Activated CD4-positive, alpha-beta T cell treated with anti-CD3 and anti-CD28 coated beads, Interleukin-2, amount 50 U/mL, for 24 hours (primary cell): ENCODE measurements at regions not wholly inside any gene's neighbourhood (a gene's known extent, or its start where the extent isn't known, plus 50 kb on each side); places are given as distances from the start of the nearest gene placed in this dataset.

ENCODE experiments used
- DNase-seq, 2 donors: peaks; one replicate each; pipeline ENCODE4 v3.0.0-alpha.2; 2020; ENCODE audit warnings: low read depth in 1 of 2, low spot score in 1 of 2

GRCh38 chr6:145250436-145250835 lies 484.9 kb downstream of the EPM2A start:
- DNase-seq, result no peak

DNA sequence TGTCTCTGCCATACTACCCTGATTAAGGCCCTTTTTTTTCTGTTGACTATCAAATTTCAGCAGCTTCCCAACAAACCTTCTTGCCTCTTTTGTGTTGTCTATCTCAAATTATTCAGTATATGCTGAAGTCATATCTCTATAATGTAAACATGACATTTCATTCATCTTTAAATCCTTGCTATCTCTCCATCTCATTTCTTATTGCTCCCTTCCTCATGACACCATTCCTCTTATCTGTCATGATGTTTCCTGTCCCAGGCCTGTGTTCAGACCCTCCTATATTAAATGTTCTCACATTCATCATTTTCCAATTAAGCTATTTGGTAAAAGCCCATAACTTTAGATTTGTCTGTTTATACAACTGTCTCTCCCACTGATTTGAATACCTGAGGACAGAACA lies 482.6 kb downstream of the EPM2A start:
- DNase-seq, result no peak

GRCh38 chr6:145254649-145255401 lies 480.5 kb downstream of the EPM2A start:
- DNase-seq, result no peak

GRCh38 chr6:145257704-145258103 lies 477.6 kb downstream of the EPM2A start:
- no peak for DNase-seq

GRCh38 chr6:145258122-145258521 lies 477.2 kb downstream of the EPM2A start:
- no peak for DNase-seq

- DNase-seq, result no peak
Measured at GRCh38 chr6:145260484-145261175, 474.7 kb downstream of the EPM2A start.

- no peak for DNase-seq
Measured at GRCh38 chr6:145261758-145262157, 473.6 kb downstream of the EPM2A start.

GRCh38 chr6:145262771-145263170 lies 472.5 kb downstream of the EPM2A start:
- DNase-seq, result no peak

GRCh38 chr6:145263778-145264211 lies 471.5 kb downstream of the EPM2A start:
- DNase-seq, result no peak

DNA sequence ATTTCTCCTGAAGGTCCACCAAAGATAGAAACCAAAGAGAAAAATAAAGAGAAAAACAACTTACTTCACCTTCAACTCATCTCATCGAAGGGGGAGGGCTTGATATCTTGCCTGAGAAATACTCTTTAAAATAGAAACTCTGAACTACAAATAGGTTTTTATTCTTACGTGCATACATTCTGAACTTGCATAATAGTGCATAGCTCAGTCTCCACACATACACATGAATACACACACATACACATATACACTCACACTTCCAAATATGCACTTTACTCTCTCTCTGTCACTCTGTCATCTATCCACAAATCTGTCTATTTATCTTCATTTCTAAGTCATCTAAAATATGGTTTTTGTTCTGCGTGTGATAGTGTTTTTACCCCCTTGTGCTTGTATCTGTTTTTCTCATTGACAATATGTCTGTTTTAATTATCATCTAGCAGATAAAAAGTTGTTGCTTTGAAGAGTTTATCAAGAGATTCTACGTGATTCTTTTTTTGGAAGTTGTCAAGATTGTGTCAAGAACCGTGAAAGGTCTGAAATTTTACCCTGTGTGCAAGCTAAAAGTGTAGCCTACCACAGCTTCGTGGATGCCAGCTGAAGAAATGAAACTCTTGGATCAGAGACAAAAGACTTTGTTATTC lies 468.8 kb downstream of the EPM2A start:
- no peak for DNase-seq

- no peak for DNase-seq
Measured at GRCh38 chr6:145267076-145267867, 468.0 kb downstream of the EPM2A start.

- no peak for DNase-seq
Measured at GRCh38 chr6:145270464-145270863, 464.9 kb downstream of the EPM2A start.

DNA sequence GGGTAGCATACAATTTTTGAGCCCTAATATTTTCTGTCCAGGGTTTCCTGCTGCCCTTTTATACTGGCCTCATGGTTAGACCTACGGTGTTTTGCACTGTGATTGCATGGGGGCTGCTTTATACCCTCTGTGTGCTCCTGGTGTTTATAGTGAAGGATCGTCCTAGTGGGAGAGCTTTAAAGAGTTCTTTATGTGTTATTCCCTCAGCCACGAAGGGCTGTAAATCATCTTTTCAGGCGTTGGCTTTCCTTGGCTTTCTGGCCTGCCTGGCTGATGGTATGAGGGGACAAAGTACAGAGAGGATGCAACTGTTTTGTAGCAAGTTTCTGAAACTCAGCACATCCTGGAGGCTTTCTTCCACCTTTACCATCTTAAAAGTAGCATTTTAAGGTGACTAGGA lies 464.3 kb downstream of the EPM2A start:
- no peak for DNase-seq

GRCh38 chr6:145271577-145271976 lies 463.7 kb downstream of the EPM2A start:
- DNase-seq, result no peak

- DNase-seq, result no peak
Measured at GRCh38 chr6:145272246-145272645, 463.1 kb downstream of the EPM2A start.

DNA sequence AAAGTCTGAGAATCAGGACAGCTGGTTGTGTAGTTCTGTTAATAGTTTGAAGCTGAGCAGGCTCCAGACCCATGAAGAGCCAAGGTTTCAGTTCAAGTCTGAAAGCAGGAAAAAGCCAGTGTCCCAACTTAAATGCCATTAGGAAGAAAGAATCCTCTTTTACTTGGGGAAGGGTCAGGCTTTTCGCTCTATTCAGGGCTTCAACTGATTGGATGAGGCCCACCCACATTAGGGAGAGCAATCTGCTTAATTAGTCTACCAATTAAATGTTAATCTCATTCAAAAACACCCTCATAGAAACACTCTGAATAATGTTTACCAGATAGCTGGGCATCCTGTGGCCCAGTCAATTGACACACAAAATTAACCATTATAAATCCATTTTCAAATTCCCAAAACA lies 462.2 kb downstream of the EPM2A start:
- no peak for DNase-seq

DNA sequence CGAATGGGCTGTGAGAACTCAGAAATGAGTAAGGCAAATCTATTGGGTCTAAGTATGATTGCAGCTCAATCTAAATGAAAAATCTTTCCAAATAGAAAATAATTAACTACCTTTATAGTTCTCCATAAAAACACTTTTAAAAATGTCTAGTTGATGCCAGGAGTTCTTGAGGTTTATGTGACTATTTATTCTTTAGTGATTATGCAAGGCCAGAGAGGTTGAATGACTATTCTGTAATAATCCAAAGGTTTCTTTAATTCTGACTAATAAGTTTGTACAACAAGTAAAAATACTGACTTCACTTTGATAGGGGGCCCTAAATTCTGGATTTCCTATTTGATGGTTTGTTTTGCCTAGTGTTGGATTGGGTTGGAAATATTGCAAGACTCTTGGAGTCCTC lies 461.2 kb downstream of the EPM2A start:
- DNase-seq, result no peak

DNA sequence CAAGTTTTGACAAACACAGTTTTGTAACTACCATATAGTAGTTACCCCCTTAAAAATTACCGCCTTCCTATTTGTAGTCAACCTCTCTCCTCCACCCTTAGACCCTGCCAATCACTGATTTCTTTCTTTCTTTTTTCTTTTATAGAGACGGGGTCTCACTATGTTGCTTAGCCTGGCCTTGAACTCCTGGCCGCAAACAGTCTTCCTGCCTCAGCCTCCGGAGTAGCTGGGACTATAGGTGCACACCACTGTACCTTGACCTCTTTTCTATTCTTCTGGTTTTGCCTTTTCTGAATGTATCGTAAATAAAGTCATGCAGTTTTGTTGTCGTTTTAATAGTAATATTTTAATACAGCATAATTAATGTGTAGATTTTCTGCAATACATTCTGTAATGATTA lies 460.3 kb downstream of the EPM2A start:
- no peak for DNase-seq

- DNase-seq, result no peak
Measured at GRCh38 chr6:145275787-145276186, 459.5 kb downstream of the EPM2A start.

DNA sequence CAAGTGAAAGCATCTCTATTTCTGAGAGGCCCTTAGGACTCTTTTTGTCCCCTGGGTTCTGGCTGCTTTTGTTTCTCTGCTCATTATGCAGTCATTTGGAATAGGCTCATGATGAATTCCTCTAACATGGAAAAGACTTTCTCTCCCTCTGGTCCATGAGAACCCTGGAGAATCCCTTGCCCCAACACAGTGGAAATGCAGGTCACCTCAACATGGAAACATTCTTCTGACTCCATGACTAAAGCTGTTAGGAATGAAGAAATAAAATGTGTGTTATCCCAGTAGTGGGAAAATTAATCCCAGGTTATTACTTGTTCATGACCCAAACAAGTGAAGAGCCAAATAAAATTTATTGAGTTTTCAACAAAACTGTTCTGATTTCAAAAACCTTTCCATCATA lies 458.6 kb downstream of the EPM2A start:
- no peak for DNase-seq

- DNase-seq, result no peak
Measured at GRCh38 chr6:145277358-145278086, 457.8 kb downstream of the EPM2A start.
